T-helper 1 cell treated with Interleukin-12 subunit alpha and Interleukin-12 subunit beta and Interleukin-4 antibody, amounts not matched to agents 30 ng/mL and 1 ng/mL, for 36 hours (primary cell): ENCODE measurements at regions not wholly inside any gene's neighbourhood (a gene's known extent, or its start where the extent isn't known, plus 50 kb on each side); places are given as distances from the start of the nearest gene placed in this dataset.

ENCODE experiments used
- intact Hi-C: fragments of 100-400 bp; cut with micrococcal nuclease; formaldehyde crosslinking; loops from one replicate; pipeline ENCODE4 v1.15.1; 2024

GRCh38 chr7:120221666-120222065 is 51.3 kb upstream of the KCND2 start:
- intact Hi-C loops = no loop called here
